H9 (cell line): ENCODE measurements at regions not wholly inside any gene's neighbourhood (a gene's known extent, or its start where the extent isn't known, plus 50 kb on each side); places are given as distances from the start of the nearest gene placed in this dataset.

Experiments
- DNase-seq: peaks from one replicate; pipeline ENCODE4 v3.0.0-alpha.2; 2017
- H2AFZ ChIP-seq: one replicate; pipeline ENCODE4 v1.6.1; 2013; ENCODE audit warnings: mild to moderate bottlenecking, low read length, control low read depth, moderate library complexity
- H2AK5ac ChIP-seq: 2 replicates; pipeline ENCODE4 v1.6.1; 2013; ENCODE audit warnings: low read length, control low read depth, mixed read lengths; ENCODE audit not compliant: insufficient read length
- H2BK120ac ChIP-seq: one replicate; pipeline ENCODE4 v1.6.1; 2013; ENCODE audit warnings: low read depth, mild to moderate bottlenecking, low read length, control low read depth, inconsistent platforms; ENCODE audit not compliant: poor library complexity, severe bottlenecking
- H2BK12ac ChIP-seq: 2 replicates; pipeline ENCODE4 v1.6.1; 2013; ENCODE audit warnings: low read length, control low read depth, mixed read lengths, low read depth; ENCODE audit not compliant: insufficient read length
- H2BK15ac ChIP-seq: 2 replicates; pipeline ENCODE4 v1.6.1; 2013; ENCODE audit warnings: low read depth, low read length, control low read depth
- H2BK20ac ChIP-seq: one replicate; pipeline ENCODE4 v1.6.1; 2013; ENCODE audit warnings: low read depth, mild to moderate bottlenecking, low read length, control low read depth, inconsistent platforms; ENCODE audit not compliant: poor library complexity, severe bottlenecking
- H2BK5ac ChIP-seq: 2 replicates; pipeline ENCODE4 v1.6.1; 2013; ENCODE audit warnings: low read length, control low read depth, mixed read lengths; ENCODE audit not compliant: insufficient read length
- H3K14ac ChIP-seq: 2 replicates; pipeline ENCODE4 v1.6.1; 2013; ENCODE audit warnings: low read length, control low read depth; ENCODE audit not compliant: insufficient read depth
- H3K18ac ChIP-seq: 2 replicates; pipeline ENCODE4 v1.6.1; 2013; ENCODE audit warnings: low read depth, mild to moderate bottlenecking, mixed read lengths, low read length, control low read depth; ENCODE audit not compliant: insufficient read length
- H3K23ac ChIP-seq: 2 replicates; pipeline ENCODE4 v1.6.1; 2013; ENCODE audit warnings: low read length, control low read depth, mixed read lengths, low read depth; ENCODE audit not compliant: insufficient read length
- H3K23me2 ChIP-seq: 2 replicates; pipeline ENCODE4 v1.6.1; 2013; ENCODE audit warnings: low read depth, mild to moderate bottlenecking, mixed read lengths, low read length, control low read depth; ENCODE audit not compliant: insufficient read length, poor library complexity, severe bottlenecking
- H3K27ac ChIP-seq: 2 replicates; pipeline ENCODE4 v1.5.1; 2013; ENCODE audit warnings: low read length, control low read depth, mixed read lengths, low read depth; ENCODE audit not compliant: insufficient read length
- H3K27me3 ChIP-seq: 2 replicates; pipeline ENCODE4 v1.6.1; 2013; ENCODE audit warnings: low read length, control low read depth, inconsistent platforms; ENCODE audit not compliant: insufficient read depth
- H3K4ac ChIP-seq: 2 replicates; pipeline ENCODE4 v1.6.1; 2013; ENCODE audit warnings: low read depth, mild to moderate bottlenecking, control low read depth, inconsistent platforms, low read length, moderate library complexity
- H3K4me1 ChIP-seq: 2 replicates; pipeline ENCODE4 v1.6.1; 2013; ENCODE audit warnings: low read length, control low read depth, inconsistent platforms; ENCODE audit not compliant: insufficient read depth
- H3K4me2 ChIP-seq: 2 replicates; pipeline ENCODE4 v1.6.1; 2013; ENCODE audit warnings: low read length, control low read depth, mixed read lengths; ENCODE audit not compliant: insufficient read length, insufficient read depth
- H3K56ac ChIP-seq: 2 replicates; pipeline ENCODE4 v1.6.1; 2013; ENCODE audit warnings: low read depth, mild to moderate bottlenecking, mixed read lengths, low read length, control low read depth; ENCODE audit not compliant: insufficient read length
- H3K79me1 ChIP-seq: 2 replicates; pipeline ENCODE4 v1.6.1; 2013; ENCODE audit warnings: low read depth, mild to moderate bottlenecking, moderate library complexity, low read length, control low read depth, inconsistent platforms; ENCODE audit not compliant: insufficient read depth, poor library complexity, severe bottlenecking
- H3K79me2 ChIP-seq: 2 replicates; pipeline ENCODE4 v1.6.1; 2013; ENCODE audit warnings: low read length, control low read depth, inconsistent platforms; ENCODE audit not compliant: insufficient read depth
- H3K9ac ChIP-seq: 2 replicates; pipeline ENCODE4 v1.6.1; 2013; ENCODE audit warnings: low read length, control low read depth, mixed read lengths; ENCODE audit not compliant: insufficient read length; ENCODE audit errors: extremely low read depth
- H3K9me3 ChIP-seq: one replicate; pipeline ENCODE4 v1.6.1; 2013; ENCODE audit warnings: low read depth, low read length, inconsistent platforms; ENCODE audit not compliant: control insufficient read depth
- H3T11ph ChIP-seq: one replicate; pipeline ENCODE4 v1.6.1; 2013; ENCODE audit warnings: mild to moderate bottlenecking, low read length, control low read depth, inconsistent platforms
- H4K20me1 ChIP-seq: one replicate; pipeline ENCODE4 v1.6.1; 2013; ENCODE audit not compliant: control insufficient read depth, insufficient read length, insufficient read depth
- H4K5ac ChIP-seq: 2 replicates; pipeline ENCODE4 v1.6.1; 2013; ENCODE audit warnings: low read depth, mild to moderate bottlenecking, mixed read lengths, low read length, control low read depth; ENCODE audit not compliant: insufficient read length
- H4K8ac ChIP-seq: replicated peaks from 2 replicates; pipeline ENCODE4 v1.6.1; 2013; ENCODE audit warnings: low read length, control low read depth, mixed read lengths, low read depth; ENCODE audit not compliant: insufficient read length
- H4K91ac ChIP-seq: 2 replicates; pipeline ENCODE4 v1.6.1; 2013; ENCODE audit warnings: low read depth, mild to moderate bottlenecking, moderate library complexity, mixed read lengths, low read length, control low read depth; ENCODE audit not compliant: insufficient read length
- H3K27ac Mint-ChIP-seq, 3 experiments: 2 replicates in 2 of 3; 3 replicates in 1 of 3; pipeline ENCODE4 v1.8.0; 2020 to 2021; ENCODE audit warnings: mixed read lengths in 3 of 3, mild to moderate bottlenecking in 1 of 3, moderate library complexity in 1 of 3
- H3K27me3 Mint-ChIP-seq: 2 replicates; pipeline ENCODE4 v1.8.0; 2021; ENCODE audit warnings: low read depth, mild to moderate bottlenecking, moderate library complexity, mixed read lengths
- H3K36me3 Mint-ChIP-seq, 3 experiments: 2 replicates in 2 of 3; 3 replicates in 1 of 3; pipeline ENCODE4 v1.8.0; 2020 to 2021; ENCODE audit warnings: low read depth in 3 of 3, mixed read lengths in 3 of 3; ENCODE audit not compliant: insufficient read depth in 1 of 3
- H3K4me1 Mint-ChIP-seq, 2 experiments: 2 replicates each; pipeline ENCODE4 v1.8.0; 2020; ENCODE audit warnings: mixed read lengths in 2 of 2
- H3K4me3 Mint-ChIP-seq, 2 experiments: 2 replicates in 1 of 2; 3 replicates in 1 of 2; pipeline ENCODE4 v1.8.0; 2020 to 2021; ENCODE audit warnings: mild to moderate bottlenecking in 2 of 2, mixed read lengths in 2 of 2, moderate library complexity in 1 of 2
- H3K9me3 Mint-ChIP-seq, 2 experiments: 2 replicates in 1 of 2; 3 replicates in 1 of 2; pipeline ENCODE4 v1.8.0; 2020; ENCODE audit warnings: mild to moderate bottlenecking in 2 of 2, mixed read lengths in 2 of 2, moderate library complexity in 1 of 2
- CTCF ChIP-seq: fragments of 200-600 bp; sonication (generic); conservative IDR thresholded peaks from 3 replicates; pipeline ENCODE4 v1.8.0; 2021; ENCODE audit warnings: antibody characterized with exemption, mild to moderate bottlenecking

- Histone ChIP-seq H3K18ac (no peak overlapping the region), H3K4me2 (no peak overlapping the region), H4K5ac (no peak overlapping the region), H3T11ph (no peak overlapping the region), H3K23ac (no peak overlapping the region), H3K14ac (no peak overlapping the region), H3K79me1 (no peaks in the 10 kb centered on the region), H4K20me1 (no peaks in the 10 kb centered on the region), H2AFZ (no peak overlapping the region), H3K9ac (no peak overlapping the region), H2BK120ac (no peak overlapping the region), H2AK5ac (no peak overlapping the region), H3K4ac (no peak overlapping the region), H4K91ac (no peak overlapping the region), H3K27me3 (no peaks in the 10 kb centered on the region), H3K27ac (no peak overlapping the region), H3K79me2 (no peaks in the 10 kb centered on the region), H4K8ac (no peak overlapping the region), H2BK5ac (no peak overlapping the region), H2BK20ac (no peak overlapping the region), H3K4me1 (no peaks in the 10 kb centered on the region), H3K56ac (no peak overlapping the region), H2BK15ac (no peak overlapping the region), H3K9me3 (no peaks in the 10 kb centered on the region), H2BK12ac (no peak overlapping the region), H3K23me2 (no peaks in the 10 kb centered on the region)
- peaks cover 3 to 4% of the 10 kb centered on the region in 2 experiments; a peak in 2 of 4 replicates for H3K4me1 Mint-ChIP-seq
- no peak for TF ChIP-seq CTCF
- peaks cover 37 to 42% of the 10 kb centered on the region in 2 experiments for H3K9me3 Mint-ChIP-seq
- no peak overlapping the region for H3K4me3 Mint-ChIP-seq
- H3K27ac Mint-ChIP-seq = no peak overlapping the region
- peaks cover 3 to 46% (median 11%) of the 10 kb centered on the region in 3 experiments for H3K36me3 Mint-ChIP-seq
- H3K27me3 Mint-ChIP-seq = no peaks in the 10 kb centered on the region
- no peak for DNase-seq
These were observed 1416.3 kb downstream of the MAT2B start for GRCh38 chr5:164921722-164922121.
